ENCODE measurements at regions not wholly inside any gene's neighbourhood (a gene's known extent, or its start where the extent isn't known, plus 50 kb on each side); places are given as distances from the start of the nearest gene placed in this dataset.

GRCh38 chr1:65687428-65688214 is 105.1 kb upstream of the PDE4B start:
- DNase-seq (ENCODE audit: low read depth), result peak; percentile 72
- TF ChIP-seq, protein P1, sequence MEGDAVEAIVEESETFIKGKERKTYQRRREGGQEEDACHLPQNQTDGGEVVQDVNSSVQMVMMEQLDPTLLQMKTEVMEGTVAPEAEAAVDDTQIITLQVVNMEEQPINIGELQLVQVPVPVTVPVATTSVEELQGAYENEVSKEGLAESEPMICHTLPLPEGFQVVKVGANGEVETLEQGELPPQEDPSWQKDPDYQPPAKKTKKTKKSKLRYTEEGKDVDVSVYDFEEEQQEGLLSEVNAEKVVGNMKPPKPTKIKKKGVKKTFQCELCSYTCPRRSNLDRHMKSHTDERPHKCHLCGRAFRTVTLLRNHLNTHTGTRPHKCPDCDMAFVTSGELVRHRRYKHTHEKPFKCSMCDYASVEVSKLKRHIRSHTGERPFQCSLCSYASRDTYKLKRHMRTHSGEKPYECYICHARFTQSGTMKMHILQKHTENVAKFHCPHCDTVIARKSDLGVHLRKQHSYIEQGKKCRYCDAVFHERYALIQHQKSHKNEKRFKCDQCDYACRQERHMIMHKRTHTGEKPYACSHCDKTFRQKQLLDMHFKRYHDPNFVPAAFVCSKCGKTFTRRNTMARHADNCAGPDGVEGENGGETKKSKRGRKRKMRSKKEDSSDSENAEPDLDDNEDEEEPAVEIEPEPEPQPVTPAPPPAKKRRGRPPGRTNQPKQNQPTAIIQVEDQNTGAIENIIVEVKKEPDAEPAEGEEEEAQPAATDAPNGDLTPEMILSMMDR (IDR thresholded peaks at IDR 0.05; ENCODE audit: low read depth, low read length), result peak; percentile 63
- TF ChIP-seq MYC (IDR thresholded peaks at IDR 0.05; ENCODE audit: low read depth, low read length) (no peak), MAX (IDR thresholded peaks at IDR 0.05; ENCODE audit: low read depth, low read length) (peak; percentile 24; the same call in 1 of the 2 replicates), POLR2A (IDR thresholded peaks at IDR 0.05; ENCODE audit: extremely low read depth, insufficient read length) (no peak)
- H3K4me3 ChIP-seq (ENCODE audit: low read depth, low read length), result no peak overlapping the region

- H3K4me3 ChIP-seq (ENCODE audit: low read depth, low read length), result no peak overlapping the region
- TF ChIP-seq MAX (IDR thresholded peaks at IDR 0.05; ENCODE audit: low read depth, low read length) (no peak), MYC (IDR thresholded peaks at IDR 0.05; ENCODE audit: low read depth, low read length) (no peak), POLR2A (IDR thresholded peaks at IDR 0.05; ENCODE audit: extremely low read depth, insufficient read length) (no peak)
- TF ChIP-seq, protein P1 (IDR thresholded peaks at IDR 0.05; ENCODE audit: low read depth, low read length), result no peak
- no peak for DNase-seq (ENCODE audit: low read depth)
These were observed 104.5 kb upstream of the PDE4B start for GRCh38 chr1:65688215-65688566.

DNA sequence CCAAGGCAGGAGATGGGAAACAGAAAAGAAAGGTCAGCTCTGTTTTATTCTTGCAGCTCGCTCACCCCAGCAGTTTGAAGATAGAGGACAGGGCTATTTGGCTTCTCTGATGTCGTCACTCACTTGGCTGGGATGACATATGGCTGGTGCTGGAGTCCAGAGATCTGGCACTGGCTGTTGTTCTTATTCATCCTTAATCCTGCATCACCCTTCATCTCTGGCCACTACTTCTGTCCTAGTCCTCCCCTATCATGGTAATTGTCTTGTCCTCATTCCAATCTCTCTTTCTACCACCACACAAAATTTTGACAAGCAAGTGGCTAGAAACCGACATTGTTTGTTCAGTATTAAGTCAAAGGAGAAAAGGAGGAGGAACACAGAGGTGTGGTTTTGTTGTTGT is 103.8 kb upstream of the PDE4B start:
- DNase-seq (ENCODE audit: low read depth), result no peak
- TF ChIP-seq, protein P1 (IDR thresholded peaks at IDR 0.05; ENCODE audit: low read depth, low read length), result no peak
- no peak for TF ChIP-seq MAX (IDR thresholded peaks at IDR 0.05; ENCODE audit: low read depth, low read length)
- no peak for TF ChIP-seq MYC (IDR thresholded peaks at IDR 0.05; ENCODE audit: low read depth, low read length)
- TF ChIP-seq POLR2A (IDR thresholded peaks at IDR 0.05; ENCODE audit: extremely low read depth, insufficient read length), result no peak
- no peak overlapping the region for H3K4me3 ChIP-seq (ENCODE audit: low read depth, low read length)

DNA sequence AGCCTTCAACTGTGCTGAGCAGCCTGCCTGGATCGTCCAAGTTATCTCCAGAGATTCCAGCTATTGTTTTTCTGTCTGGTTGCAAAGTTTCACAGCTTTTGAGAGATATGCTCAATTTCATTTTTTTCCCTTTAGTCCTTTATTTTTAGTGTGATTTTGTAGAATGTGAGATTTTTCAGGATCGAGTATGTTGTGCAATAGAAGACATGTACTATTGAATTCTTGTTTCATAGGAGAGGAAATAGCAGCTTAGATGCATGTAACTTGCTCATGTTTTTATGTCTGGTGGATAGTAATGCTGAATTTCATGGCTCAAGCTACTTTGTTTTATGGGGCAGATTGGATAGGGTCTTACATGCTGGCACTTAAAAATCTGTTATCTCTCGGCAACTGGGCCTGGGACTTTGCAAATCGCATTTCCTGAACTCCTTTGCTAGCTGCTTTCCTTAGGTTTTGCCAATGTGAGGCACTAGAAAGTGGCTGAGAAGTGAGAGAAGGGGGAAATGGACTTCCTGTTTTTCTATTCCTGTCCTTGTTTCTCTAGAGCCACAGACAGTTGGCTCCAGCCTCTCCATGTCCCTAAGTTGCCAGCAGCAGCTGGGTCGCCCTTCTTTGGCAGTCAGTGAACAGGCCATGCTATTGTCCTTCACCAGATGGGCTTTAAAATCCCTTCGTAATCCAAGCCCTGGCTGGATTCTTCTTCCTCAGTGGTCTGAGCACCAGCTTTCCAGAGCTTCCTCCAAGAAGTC is 101.4 kb upstream of the PDE4B start:
- H3K4me3 ChIP-seq (ENCODE audit: low read depth, low read length), result no peak overlapping the region
- no peak for TF ChIP-seq POLR2A (IDR thresholded peaks at IDR 0.05; ENCODE audit: extremely low read depth, insufficient read length)
- no peak for TF ChIP-seq MYC (IDR thresholded peaks at IDR 0.05; ENCODE audit: low read depth, low read length)
- TF ChIP-seq, protein P1 (IDR thresholded peaks at IDR 0.05; ENCODE audit: low read depth, low read length), result no peak
- no peak for TF ChIP-seq MAX (IDR thresholded peaks at IDR 0.05; ENCODE audit: low read depth, low read length)
- peak; percentile 45 for DNase-seq (ENCODE audit: low read depth)

DNA sequence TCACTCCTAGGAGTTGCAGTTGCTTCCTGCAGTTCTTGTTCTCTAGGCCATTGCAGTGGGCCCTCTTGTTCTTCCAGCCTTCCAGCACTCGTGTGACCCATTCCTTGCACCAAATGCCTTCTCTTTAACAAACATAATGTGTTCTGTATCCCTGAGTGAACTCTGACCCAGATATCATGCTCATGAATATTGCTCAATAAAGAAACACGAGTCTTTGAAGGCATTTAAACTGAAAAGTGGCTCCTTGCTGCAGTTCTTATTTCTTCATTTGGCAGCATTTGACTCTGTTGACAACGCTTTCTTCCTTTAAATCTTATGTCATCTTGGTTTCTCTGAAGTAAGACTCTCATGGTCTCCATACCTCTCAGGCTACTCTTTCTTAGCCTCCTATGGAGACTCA is 100.7 kb upstream of the PDE4B start:
- TF ChIP-seq MAX (IDR thresholded peaks at IDR 0.05; ENCODE audit: low read depth, low read length) (no peak), MYC (IDR thresholded peaks at IDR 0.05; ENCODE audit: low read depth, low read length) (no peak), POLR2A (IDR thresholded peaks at IDR 0.05; ENCODE audit: extremely low read depth, insufficient read length) (no peak)
- TF ChIP-seq, protein P1 (IDR thresholded peaks at IDR 0.05; ENCODE audit: low read depth, low read length), result no peak
- H3K4me3 ChIP-seq (ENCODE audit: low read depth, low read length), result no peak overlapping the region
- no peak for DNase-seq (ENCODE audit: low read depth)

All from NB4 (cell line).